ENCODE measurements at regions not wholly inside any gene's neighbourhood (a gene's known extent, or its start where the extent isn't known, plus 50 kb on each side); places are given as distances from the start of the nearest gene placed in this dataset.

DNA sequence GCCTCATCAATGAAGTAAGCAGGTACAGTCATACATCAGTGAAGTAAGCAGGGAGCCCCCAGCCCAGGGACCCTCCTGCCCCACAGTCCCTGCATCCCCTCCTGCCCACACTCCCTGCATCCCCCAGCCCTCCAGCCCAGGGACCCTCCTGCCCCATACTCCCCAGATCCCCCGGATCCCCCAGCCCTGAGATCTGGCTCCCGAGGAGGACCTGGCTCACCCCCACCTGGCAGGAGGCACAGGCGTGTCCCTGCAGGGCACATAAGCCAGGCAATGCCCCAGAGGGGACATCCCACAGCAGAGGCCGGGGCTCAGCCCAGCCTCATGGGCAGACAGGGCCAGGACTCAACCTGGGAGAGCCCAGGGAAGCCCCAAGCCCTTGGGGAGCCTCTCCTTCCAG, 53.6 kb upstream of the TPM4 start:
- no peak for DNase-seq (ENCODE audit: low spot score)

- no peak for DNase-seq (ENCODE audit: low spot score)
Observed at GRCh38 chr19:16023146-16023915, 53.0 kb upstream of the TPM4 start.

GRCh38 chr19:16024266-16025107, 51.8 kb upstream of the TPM4 start:
- DNase-seq (ENCODE audit: low spot score): no peak

GRCh38 chr19:16025108-16026101, 50.9 kb upstream of the TPM4 start:
- no peak for DNase-seq (ENCODE audit: low spot score)

- no peak for DNase-seq (ENCODE audit: low spot score)
Observed at GRCh38 chr19:16026131-16026530, 50.2 kb upstream of the TPM4 start.
